MM.1S (cell line): ENCODE measurements at regions not wholly inside any gene's neighbourhood (a gene's known extent, or its start where the extent isn't known, plus 50 kb on each side); places are given as distances from the start of the nearest gene placed in this dataset.

Experiments used
- DNase-seq: peaks from one replicate; pipeline ENCODE4 v3.0.0-alpha.2; 2015
- H2AFZ ChIP-seq: fragments of 300-600 bp; sonication (generic); 2 replicates; pipeline ENCODE4 v1.6.0; 2016; ENCODE audit warnings: antibody characterized with exemption, low read length
- H3F3A ChIP-seq: fragments of 300-600 bp; sonication (generic); 2 replicates; pipeline ENCODE4 v1.6.1; 2016; ENCODE audit warnings: mild to moderate bottlenecking, antibody characterized with exemption, low read length, moderate library complexity, mixed read lengths; ENCODE audit not compliant: insufficient read depth
- H3K27ac ChIP-seq: fragments of 300-600 bp; sonication (generic); 2 replicates; pipeline ENCODE4 v1.5.1; 2016; ENCODE audit warnings: mild to moderate bottlenecking, low read length
- H3K27me3 ChIP-seq: fragments of 300-600 bp; sonication (generic); replicated peaks from 2 replicates; pipeline ENCODE4 v1.6.0; 2016; ENCODE audit warnings: low read length; ENCODE audit not compliant: insufficient read depth
- H3K36me3 ChIP-seq: fragments of 300-600 bp; sonication (generic); replicated peaks from 2 replicates; pipeline ENCODE4 v1.6.1; 2016; ENCODE audit warnings: mild to moderate bottlenecking, low read length, mixed read lengths; ENCODE audit not compliant: insufficient read depth
- H3K4me1 ChIP-seq: fragments of 300-600 bp; sonication (generic); 2 replicates; pipeline ENCODE4 v1.6.1; 2016; ENCODE audit warnings: low read length, mixed read lengths
- H3K4me2 ChIP-seq: fragments of 300-600 bp; sonication (generic); 2 replicates; pipeline ENCODE4 v1.6.0; 2016; ENCODE audit warnings: low read depth, low read length
- H3K4me3 ChIP-seq: fragments of 300-600 bp; sonication (generic); 2 replicates; pipeline ENCODE4 v1.5.1; 2016; ENCODE audit warnings: low read length, mixed read lengths
- H3K79me2 ChIP-seq: fragments of 300-600 bp; sonication (generic); 2 replicates; pipeline ENCODE4 v1.6.1; 2016; ENCODE audit warnings: mixed run types, low read length, mixed read lengths
- H3K9ac ChIP-seq: fragments of 300-600 bp; sonication (generic); 2 replicates; pipeline ENCODE4 v1.6.1; 2016; ENCODE audit warnings: low read length, mixed read lengths
- H3K9me2 ChIP-seq: fragments of 300-600 bp; sonication (generic); replicated peaks from 2 replicates; pipeline ENCODE4 v1.6.1; 2016; ENCODE audit warnings: mild to moderate bottlenecking, low read length, mixed read lengths; ENCODE audit not compliant: insufficient read depth
- H3K9me3 ChIP-seq: fragments of 300-600 bp; sonication (generic); replicated peaks from 2 replicates; pipeline ENCODE4 v1.6.1; 2016; ENCODE audit warnings: mild to moderate bottlenecking, low read length, mixed read lengths; ENCODE audit not compliant: insufficient read depth
- H4K20me1 ChIP-seq: fragments of 300-600 bp; sonication (generic); 2 replicates; pipeline ENCODE4 v1.6.1; 2016; ENCODE audit warnings: mild to moderate bottlenecking, low read length, moderate library complexity, mixed read lengths; ENCODE audit not compliant: insufficient read depth
- CTCF ChIP-seq: fragments of 300-600 bp; sonication (generic); IDR thresholded peaks from 2 replicates; pipeline ENCODE4 v1.5.1; 2016; ENCODE audit warnings: antibody characterized with exemption, low read length, mixed read lengths
- EZH2 ChIP-seq: fragments of 300-600 bp; sonication (generic); optimal IDR thresholded peaks from 2 replicates; pipeline ENCODE3; 2017; ENCODE audit warnings: low read depth, mild to moderate bottlenecking, antibody characterized with exemption, low read length, mixed read lengths
- EZH2phosphoT487 ChIP-seq: fragments of 300-600 bp; sonication (generic); IDR thresholded peaks from 2 replicates; pipeline ENCODE4 v1.6.1; 2018; ENCODE audit warnings: antibody characterized with exemption, low read length

GRCh38 chr6:77298283-77298682, 165.0 kb downstream of the HTR1B start:
- Histone ChIP-seq H4K20me1 (no peaks in the 10 kb centered on the region), H3K9me2 (no peaks in the 10 kb centered on the region), H3K4me2 (no peak overlapping the region), H3K9ac (no peak overlapping the region), H3K9me3 (no peaks in the 10 kb centered on the region), H3K4me3 (no peak overlapping the region), H3F3A (no peaks in the 10 kb centered on the region), H3K4me1 (no peaks in the 10 kb centered on the region), H3K36me3 (no peaks in the 10 kb centered on the region), H2AFZ (no peak overlapping the region), H3K27me3 (no peaks in the 10 kb centered on the region), H3K27ac (no peak overlapping the region), H3K79me2 (no peaks in the 10 kb centered on the region)
- DNase-seq = no peak
- TF ChIP-seq EZH2phosphoT487 (no peak), CTCF (no peak)

DNA sequence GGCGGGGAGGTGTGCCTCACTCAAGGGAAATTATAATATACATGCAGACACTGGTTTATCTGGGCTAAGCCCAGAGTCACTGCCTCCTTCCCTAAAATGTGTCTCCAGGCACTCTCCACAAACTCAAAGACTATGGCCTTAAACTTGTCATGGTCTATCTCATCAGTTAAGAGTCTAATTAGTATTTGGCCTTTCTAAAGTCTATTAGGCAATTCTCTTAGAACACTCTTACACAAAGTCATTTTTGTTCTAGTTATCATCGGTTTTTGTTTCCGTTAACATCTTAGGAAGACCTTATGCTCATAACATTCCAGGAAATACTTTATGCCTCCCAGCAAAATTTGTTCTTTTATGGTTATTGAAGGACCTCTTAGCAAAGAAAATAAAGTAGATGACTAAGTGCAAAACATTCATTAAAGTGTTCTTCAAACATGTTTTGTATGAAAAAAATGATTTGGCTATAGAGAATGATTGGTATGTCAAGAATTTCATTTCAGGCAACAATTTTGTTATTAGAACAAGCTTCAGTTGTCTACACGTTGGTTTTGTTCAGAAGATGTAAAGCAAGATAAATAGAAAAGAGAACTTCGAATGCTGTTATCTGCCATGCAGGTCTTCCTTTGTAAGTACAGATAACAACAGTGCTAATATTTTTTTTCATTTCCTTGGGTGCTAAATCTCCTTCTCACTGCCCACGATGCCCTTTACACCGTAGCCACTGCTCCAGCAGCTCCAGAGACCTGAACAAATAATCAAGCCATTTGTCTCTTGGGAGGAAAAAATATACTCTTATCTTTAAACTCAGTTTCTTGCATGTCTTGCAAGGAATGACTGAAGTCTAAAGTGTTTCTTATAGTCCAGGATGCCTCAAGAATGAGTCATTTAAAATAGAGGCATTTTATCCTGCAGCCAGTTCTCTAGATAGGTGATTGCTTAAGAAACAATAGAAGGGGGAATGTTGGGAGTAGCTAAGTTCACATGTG, 170.4 kb downstream of the HTR1B start:
- no peak for DNase-seq
- Histone ChIP-seq H3K27ac (no peak overlapping the region), H3K79me2 (no peaks in the 10 kb centered on the region), H3F3A (no peaks in the 10 kb centered on the region), H3K27me3 (no peaks in the 10 kb centered on the region), H3K36me3 (no peaks in the 10 kb centered on the region), H3K4me2 (no peak overlapping the region), H3K9me3 (no peaks in the 10 kb centered on the region), H2AFZ (no peak overlapping the region), H3K4me1 (no peaks in the 10 kb centered on the region), H3K9me2 (no peaks in the 10 kb centered on the region), H3K4me3 (no peak overlapping the region), H3K9ac (no peak overlapping the region), H4K20me1 (no peaks in the 10 kb centered on the region)
- TF ChIP-seq EZH2 (no peak), CTCF (no peak), EZH2phosphoT487 (no peak)

DNA sequence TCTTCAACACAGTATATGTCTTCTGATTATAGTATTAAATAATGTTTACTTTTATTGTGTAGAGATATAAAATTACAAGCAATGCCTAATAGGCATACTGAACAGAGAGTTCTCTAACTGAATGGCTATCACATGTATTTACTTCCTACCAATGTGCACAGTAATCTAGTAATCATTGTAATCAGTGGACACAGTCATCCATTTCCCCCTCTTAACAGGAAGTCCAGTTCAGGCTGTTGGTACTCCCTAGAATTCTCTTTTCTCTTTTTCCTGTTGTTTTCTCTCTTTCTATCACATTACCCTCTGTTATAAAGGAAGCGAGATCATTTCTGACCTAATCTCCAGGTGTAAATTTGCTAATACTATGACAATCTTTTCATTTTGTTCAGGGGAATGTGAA, 172.5 kb downstream of the HTR1B start:
- no peak for TF ChIP-seq CTCF
- no peak for TF ChIP-seq EZH2
- no peak for TF ChIP-seq EZH2phosphoT487
- no peak overlapping the region for H2AFZ ChIP-seq
- no peak overlapping the region for H3K4me3 ChIP-seq
- no peaks in the 10 kb centered on the region for H3K9me2 ChIP-seq
- no peaks in the 10 kb centered on the region for H3F3A ChIP-seq
- H3K27ac ChIP-seq = no peak overlapping the region
- no peaks in the 10 kb centered on the region for H4K20me1 ChIP-seq
- H3K4me2 ChIP-seq = no peak overlapping the region
- H3K79me2 ChIP-seq = no peaks in the 10 kb centered on the region
- DNase-seq = no peak
- H3K9me3 ChIP-seq = no peaks in the 10 kb centered on the region
- H3K9ac ChIP-seq = no peak overlapping the region
- no peaks in the 10 kb centered on the region for H3K27me3 ChIP-seq
- no peaks in the 10 kb centered on the region for H3K36me3 ChIP-seq
- no peaks in the 10 kb centered on the region for H3K4me1 ChIP-seq
